ENCODE measurements at regions not wholly inside any gene's neighbourhood (a gene's known extent, or its start where the extent isn't known, plus 50 kb on each side); places are given as distances from the start of the nearest gene placed in this dataset.

DNA sequence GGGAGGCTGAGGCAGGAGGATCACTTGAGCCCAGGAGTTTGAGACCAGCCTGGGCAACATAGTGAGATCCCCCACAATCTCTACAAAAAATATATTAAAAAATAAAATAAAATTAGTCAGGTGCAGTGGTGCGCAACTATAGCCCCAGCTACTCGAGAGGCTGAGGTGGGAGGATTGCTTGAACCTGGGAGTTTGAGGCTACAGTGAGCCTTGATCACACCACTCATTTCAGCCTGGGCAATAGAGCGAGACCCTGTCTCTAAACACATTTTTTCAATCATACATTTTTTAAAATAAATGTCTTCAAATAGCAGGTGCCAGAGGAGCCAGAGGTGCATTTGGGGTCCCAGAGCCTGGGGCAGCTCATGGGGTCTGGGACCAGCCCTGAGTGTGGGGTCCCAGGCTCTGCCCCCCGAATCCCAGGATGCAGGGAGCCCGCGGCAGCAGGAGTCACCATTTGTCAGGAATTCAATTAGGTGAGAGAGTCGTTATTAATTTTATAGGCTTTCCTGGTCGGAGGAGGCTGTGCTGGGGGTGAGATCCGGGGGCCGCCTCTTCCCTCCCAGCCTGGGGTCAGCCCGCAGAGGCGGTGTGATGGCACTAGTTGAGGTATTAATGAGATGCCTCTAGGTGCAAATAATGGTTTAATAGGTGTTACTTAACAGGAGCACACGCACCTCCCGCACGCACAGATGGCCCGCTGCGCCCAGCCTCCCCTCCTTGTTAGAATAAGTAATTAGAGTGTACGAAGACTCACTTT lies 78.3 kb downstream of the MICALL2 start:
- H3K4me1 ChIP-seq, result no peaks in the 10 kb centered on the region
- DNase-seq (no peak), ATAC-seq (no peak)
- H3K4me3 ChIP-seq, result no peak overlapping the region
- peaks cover 74% of the 10 kb centered on the region for H3K27me3 ChIP-seq (ENCODE audit: low read depth)
- H3K27ac ChIP-seq, result no peak overlapping the region
- intact Hi-C loops (cut with DNase I), result no loop called here
- no peaks in the 10 kb centered on the region for H3K9me3 ChIP-seq
- TF ChIP-seq, protein P1, sequence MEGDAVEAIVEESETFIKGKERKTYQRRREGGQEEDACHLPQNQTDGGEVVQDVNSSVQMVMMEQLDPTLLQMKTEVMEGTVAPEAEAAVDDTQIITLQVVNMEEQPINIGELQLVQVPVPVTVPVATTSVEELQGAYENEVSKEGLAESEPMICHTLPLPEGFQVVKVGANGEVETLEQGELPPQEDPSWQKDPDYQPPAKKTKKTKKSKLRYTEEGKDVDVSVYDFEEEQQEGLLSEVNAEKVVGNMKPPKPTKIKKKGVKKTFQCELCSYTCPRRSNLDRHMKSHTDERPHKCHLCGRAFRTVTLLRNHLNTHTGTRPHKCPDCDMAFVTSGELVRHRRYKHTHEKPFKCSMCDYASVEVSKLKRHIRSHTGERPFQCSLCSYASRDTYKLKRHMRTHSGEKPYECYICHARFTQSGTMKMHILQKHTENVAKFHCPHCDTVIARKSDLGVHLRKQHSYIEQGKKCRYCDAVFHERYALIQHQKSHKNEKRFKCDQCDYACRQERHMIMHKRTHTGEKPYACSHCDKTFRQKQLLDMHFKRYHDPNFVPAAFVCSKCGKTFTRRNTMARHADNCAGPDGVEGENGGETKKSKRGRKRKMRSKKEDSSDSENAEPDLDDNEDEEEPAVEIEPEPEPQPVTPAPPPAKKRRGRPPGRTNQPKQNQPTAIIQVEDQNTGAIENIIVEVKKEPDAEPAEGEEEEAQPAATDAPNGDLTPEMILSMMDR (IDR thresholded peaks at IDR 0.05), result no peak
- no peaks in the 10 kb centered on the region for H3K36me3 ChIP-seq

DNA sequence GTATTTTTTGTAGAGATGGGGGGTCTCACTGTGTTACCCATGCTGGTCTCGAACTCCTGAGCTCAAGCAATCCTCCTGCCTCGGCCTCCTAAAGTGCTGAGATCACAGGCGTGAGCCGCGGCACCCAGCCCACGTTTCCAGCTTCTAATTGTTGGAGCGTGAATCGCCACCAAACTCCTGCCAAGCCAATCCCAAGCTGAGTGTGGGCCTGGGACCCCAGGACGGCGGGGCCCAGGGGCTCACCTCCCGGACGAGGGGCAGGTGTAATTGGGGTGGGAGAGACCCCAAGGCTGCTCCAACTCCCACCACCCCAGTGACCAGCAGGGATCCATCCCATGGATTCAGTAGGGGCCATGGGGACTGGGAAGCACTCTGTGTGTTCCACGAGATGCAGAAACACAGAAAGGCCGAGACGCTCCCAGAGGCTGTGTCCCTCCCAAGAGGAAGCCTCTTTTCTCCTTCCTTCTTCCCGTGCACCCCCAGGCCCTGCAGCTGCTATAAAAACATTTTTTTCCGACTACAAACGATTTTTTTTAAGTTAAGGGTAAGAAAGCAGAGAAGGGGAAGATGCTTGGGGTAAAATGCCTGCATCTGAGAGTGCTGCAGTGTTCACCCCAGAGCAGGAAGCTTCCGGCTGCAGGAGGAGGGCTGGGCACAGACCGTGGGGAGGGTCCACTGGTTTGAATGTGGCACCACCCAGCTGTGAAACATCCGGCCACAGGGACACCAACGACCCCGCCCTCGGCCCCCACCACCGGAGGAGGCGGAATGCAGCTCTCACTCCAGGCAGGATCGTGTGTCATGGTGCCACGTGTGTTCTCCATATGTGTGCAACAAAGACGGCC lies 76.5 kb downstream of the MICALL2 start:
- TF ChIP-seq, protein P1 (IDR thresholded peaks at IDR 0.05), result no peak
- Histone ChIP-seq H3K9me3 (no peaks in the 10 kb centered on the region), H3K4me1 (no peaks in the 10 kb centered on the region), H3K27me3 (ENCODE audit: low read depth) (peaks cover 73% of the 10 kb centered on the region), H3K27ac (no peak overlapping the region), H3K36me3 (no peaks in the 10 kb centered on the region), H3K4me3 (no peak overlapping the region)
- ATAC-seq (no peak), DNase-seq (no peak)
- intact Hi-C loops (cut with DNase I), result no loop called here

DNA sequence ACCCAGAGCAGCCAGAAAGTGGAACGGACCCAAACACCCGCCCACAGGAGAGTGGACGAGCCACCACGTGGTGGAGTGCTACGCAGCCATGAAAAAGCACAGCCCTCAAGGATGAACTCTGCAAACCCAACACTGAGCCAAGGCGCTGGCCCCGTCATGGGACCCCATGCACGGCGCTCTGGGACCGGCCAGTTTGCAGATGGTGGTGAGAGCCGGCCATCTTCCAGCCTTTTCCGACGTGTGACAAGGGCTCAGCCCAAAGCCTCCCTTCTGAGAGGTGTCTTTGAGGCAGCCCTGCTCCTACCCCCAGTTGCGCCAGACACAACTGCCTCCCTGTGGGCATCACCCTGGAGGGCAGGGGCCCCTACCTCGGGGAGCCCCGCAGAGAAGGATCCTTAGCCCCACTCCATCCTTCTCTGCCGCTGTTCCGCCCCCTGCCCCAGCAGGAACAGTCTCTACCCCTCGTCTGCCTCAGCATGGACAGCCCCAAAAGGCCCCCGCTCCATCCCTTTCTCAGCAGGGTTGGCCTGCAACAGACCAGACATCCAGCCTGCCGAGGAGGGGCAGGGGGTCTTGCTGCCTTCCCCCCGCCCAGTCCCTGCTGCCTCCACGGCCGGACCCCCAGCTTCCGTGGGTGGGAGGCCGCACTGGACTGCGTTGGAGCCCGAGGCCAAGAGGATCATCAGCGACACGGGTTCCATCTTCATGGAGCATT lies 75.7 kb downstream of the MICALL2 start:
- no peak for ATAC-seq
- Histone ChIP-seq H3K4me3 (no peak overlapping the region), H3K9me3 (no peaks in the 10 kb centered on the region), H3K4me1 (no peaks in the 10 kb centered on the region), H3K27ac (no peak overlapping the region), H3K36me3 (no peaks in the 10 kb centered on the region), H3K27me3 (ENCODE audit: low read depth) (peaks cover 71% of the 10 kb centered on the region)
- DNase-seq, result no peak
- TF ChIP-seq, protein P1 (IDR thresholded peaks at IDR 0.05), result no peak
- intact Hi-C loops (cut with DNase I), result no loop called here

DNA sequence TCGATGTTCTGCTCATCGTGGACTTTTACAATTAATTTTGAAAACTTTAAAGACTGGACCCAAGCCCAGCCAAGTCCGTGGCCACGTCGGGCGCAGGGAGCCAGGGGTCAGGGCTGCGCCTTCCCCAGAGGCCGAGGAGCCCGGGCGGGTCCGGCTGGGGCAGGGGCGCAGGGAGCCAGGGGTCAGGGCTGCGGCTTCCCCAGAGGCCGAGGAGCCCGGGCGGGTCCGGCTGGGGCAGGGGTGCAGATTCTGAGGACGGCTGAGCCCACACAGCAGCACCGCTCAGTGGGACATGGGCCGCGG lies 75.2 kb downstream of the MICALL2 start:
- no peak overlapping the region for H3K4me3 ChIP-seq
- ATAC-seq, result no peak

More for the DNA sequence above, 75.2 kb downstream of the MICALL2 start:
- no peaks in the 10 kb centered on the region for H3K9me3 ChIP-seq
- H3K27ac ChIP-seq, result no peak overlapping the region
- intact Hi-C loops (cut with DNase I), result no loop called here
- TF ChIP-seq, protein P1 (IDR thresholded peaks at IDR 0.05), result no peak
- DNase-seq, result no peak
- peaks cover 73% of the 10 kb centered on the region for H3K27me3 ChIP-seq (ENCODE audit: low read depth)
- H3K4me1 ChIP-seq, result no peaks in the 10 kb centered on the region
- H3K36me3 ChIP-seq, result no peaks in the 10 kb centered on the region

Data from lower lobe of right lung (tissue), 2 donors.